ENCODE measurements at regions not wholly inside any gene's neighbourhood (a gene's known extent, or its start where the extent isn't known, plus 50 kb on each side); places are given as distances from the start of the nearest gene placed in this dataset.

DNA sequence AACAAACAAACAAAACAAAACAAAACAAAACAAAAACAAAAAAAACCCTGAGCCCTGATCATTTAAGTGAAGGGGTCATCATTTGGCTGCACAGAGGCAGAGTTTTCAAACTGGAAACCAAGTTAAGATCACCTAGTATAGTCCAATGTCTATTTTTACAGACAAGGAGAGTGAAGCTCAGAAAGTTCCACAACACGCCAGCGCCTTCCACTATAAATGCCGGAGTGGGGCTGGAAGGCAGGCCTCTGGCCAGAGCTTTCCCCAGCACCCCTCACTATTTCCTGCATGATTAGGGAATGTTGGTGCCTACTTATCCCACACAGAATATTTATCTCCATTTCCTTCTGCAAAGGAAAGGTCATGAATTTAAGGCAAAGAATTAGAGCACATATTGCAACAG, 319.7 kb upstream of the WWC1 start:
- no peak for TF ChIP-seq TCF4 (CRISPR knock-in tag; IDR thresholded peaks at IDR 0.05; ENCODE audit: borderline replicate concordance)
- ATAC-seq: no peak

DNA sequence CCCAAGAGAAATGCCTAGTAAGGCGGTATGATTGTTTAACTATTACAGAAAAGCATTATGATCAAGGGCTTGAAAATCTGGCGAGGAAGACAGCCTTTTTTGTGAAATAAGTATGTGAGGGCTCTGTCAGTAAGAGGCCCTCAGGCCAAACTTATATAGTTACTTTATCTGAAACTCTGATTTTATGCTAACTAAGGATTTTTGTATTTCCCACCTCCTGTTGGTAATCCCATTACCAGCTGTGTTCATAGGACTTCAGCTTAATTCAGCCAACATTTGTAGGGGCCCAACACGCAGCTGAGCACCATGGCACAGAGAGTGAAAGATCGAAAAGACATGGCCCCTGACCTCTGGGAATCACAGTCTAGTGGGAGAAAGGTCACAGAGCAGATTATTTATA, 318.3 kb upstream of the WWC1 start:
- TF ChIP-seq CREB5 (CRISPR knock-in tag; IDR thresholded peaks at IDR 0.05; ENCODE audit: low read depth) (no peak), POU6F1 (CRISPR knock-in tag; IDR thresholded peaks at IDR 0.05; ENCODE audit: borderline replicate concordance, low read depth) (no peak), ZNF8 (CRISPR knock-in tag; IDR thresholded peaks at IDR 0.05) (no peak), RARB (CRISPR knock-in tag; IDR thresholded peaks at IDR 0.05) (no peak), ZNF565 (CRISPR knock-in tag; conservative IDR thresholded peaks at IDR 0.05; ENCODE audit: low read depth) (no peak), ESRRG (CRISPR knock-in tag; IDR thresholded peaks at IDR 0.05) (no peak), BACH2 (CRISPR knock-in tag; IDR thresholded peaks at IDR 0.05; ENCODE audit: borderline replicate concordance) (no peak), ARNTL (CRISPR knock-in tag; IDR thresholded peaks at IDR 0.05; ENCODE audit: borderline replicate concordance, low read depth) (no peak), ZC3H10 (CRISPR knock-in tag; IDR thresholded peaks at IDR 0.05) (no peak), TOX (CRISPR knock-in tag; IDR thresholded peaks at IDR 0.05; ENCODE audit: borderline replicate concordance) (no peak), ISL1 (CRISPR knock-in tag; IDR thresholded peaks at IDR 0.05) (no peak), TCF4 (CRISPR knock-in tag; IDR thresholded peaks at IDR 0.05; ENCODE audit: borderline replicate concordance) (no peak), OSR1 (CRISPR knock-in tag; IDR thresholded peaks at IDR 0.05) (no peak), CSDC2 (CRISPR knock-in tag; IDR thresholded peaks at IDR 0.05) (no peak), TSHZ2 (CRISPR knock-in tag; IDR thresholded peaks at IDR 0.05) (no peak), ZFP3 (CRISPR knock-in tag; IDR thresholded peaks at IDR 0.05) (no peak)
- TF ChIP-seq, protein P1, sequence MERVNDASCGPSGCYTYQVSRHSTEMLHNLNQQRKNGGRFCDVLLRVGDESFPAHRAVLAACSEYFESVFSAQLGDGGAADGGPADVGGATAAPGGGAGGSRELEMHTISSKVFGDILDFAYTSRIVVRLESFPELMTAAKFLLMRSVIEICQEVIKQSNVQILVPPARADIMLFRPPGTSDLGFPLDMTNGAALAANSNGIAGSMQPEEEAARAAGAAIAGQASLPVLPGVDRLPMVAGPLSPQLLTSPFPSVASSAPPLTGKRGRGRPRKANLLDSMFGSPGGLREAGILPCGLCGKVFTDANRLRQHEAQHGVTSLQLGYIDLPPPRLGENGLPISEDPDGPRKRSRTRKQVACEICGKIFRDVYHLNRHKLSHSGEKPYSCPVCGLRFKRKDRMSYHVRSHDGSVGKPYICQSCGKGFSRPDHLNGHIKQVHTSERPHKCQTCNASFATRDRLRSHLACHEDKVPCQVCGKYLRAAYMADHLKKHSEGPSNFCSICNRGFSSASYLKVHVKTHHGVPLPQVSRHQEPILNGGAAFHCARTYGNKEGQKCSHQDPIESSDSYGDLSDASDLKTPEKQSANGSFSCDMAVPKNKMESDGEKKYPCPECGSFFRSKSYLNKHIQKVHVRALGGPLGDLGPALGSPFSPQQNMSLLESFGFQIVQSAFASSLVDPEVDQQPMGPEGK (CRISPR knock-in tag; IDR thresholded peaks at IDR 0.05; ENCODE audit: borderline replicate concordance): no peak
- no peak for ATAC-seq

- ATAC-seq: no peak
- TF ChIP-seq POU6F1 (CRISPR knock-in tag; IDR thresholded peaks at IDR 0.05; ENCODE audit: borderline replicate concordance, low read depth): no peak
- no peak for TF ChIP-seq ZFP30 (CRISPR knock-in tag; IDR thresholded peaks at IDR 0.05)
- TF ChIP-seq TCF4 (CRISPR knock-in tag; IDR thresholded peaks at IDR 0.05; ENCODE audit: borderline replicate concordance): no peak
- TF ChIP-seq ZFP3 (CRISPR knock-in tag; IDR thresholded peaks at IDR 0.05): no peak
- no peak for TF ChIP-seq CSDC2 (CRISPR knock-in tag; IDR thresholded peaks at IDR 0.05)
- TF ChIP-seq TSHZ2 (CRISPR knock-in tag; IDR thresholded peaks at IDR 0.05): no peak
- no peak for TF ChIP-seq BACH2 (CRISPR knock-in tag; IDR thresholded peaks at IDR 0.05; ENCODE audit: borderline replicate concordance)
- TF ChIP-seq ESRRG (CRISPR knock-in tag; IDR thresholded peaks at IDR 0.05): no peak
- no peak for TF ChIP-seq PPARA (CRISPR knock-in tag; IDR thresholded peaks at IDR 0.05; ENCODE audit: borderline replicate concordance)
- TF ChIP-seq SNAI2 (CRISPR knock-in tag; IDR thresholded peaks at IDR 0.05): no peak
- no peak for TF ChIP-seq TOX (CRISPR knock-in tag; IDR thresholded peaks at IDR 0.05; ENCODE audit: borderline replicate concordance)
- no peak for TF ChIP-seq GLIS3 (CRISPR knock-in tag; IDR thresholded peaks at IDR 0.05)
- no peak for TF ChIP-seq ZNF70 (CRISPR knock-in tag; IDR thresholded peaks at IDR 0.05)
- no peak for TF ChIP-seq RARB (CRISPR knock-in tag; IDR thresholded peaks at IDR 0.05)
- TF ChIP-seq OSR1 (CRISPR knock-in tag; IDR thresholded peaks at IDR 0.05): no peak
- TF ChIP-seq ZNF8 (CRISPR knock-in tag; IDR thresholded peaks at IDR 0.05): no peak
- no peak for TF ChIP-seq CSRNP3 (CRISPR knock-in tag; IDR thresholded peaks at IDR 0.05)
- TF ChIP-seq ZC3H10 (CRISPR knock-in tag; IDR thresholded peaks at IDR 0.05): no peak
These were observed 306.5 kb upstream of the WWC1 start for GRCh38 chr5:167984951-167985350.

Measured in SK-N-SH treated with all-trans-retinoic acid at 6 μM for 48 hours (cell line).